PC-9 (cell line): ENCODE measurements at regions not wholly inside any gene's neighbourhood (a gene's known extent, or its start where the extent isn't known, plus 50 kb on each side); places are given as distances from the start of the nearest gene placed in this dataset.

Experiments
- BruUV-seq: library from RNA; stranded (reverse); fragments of 400-500 nt; replicated peaks from 2 replicates; lab custom pipeline; 2021; lab: Mats Ljungman, UMichigan
- CTCF ChIA-PET: fragments of 300-600 bp; sonication (Branson Sonifier 250); formaldehyde crosslinking; loops from one replicate; lab custom pipeline; 2022; ENCODE audit warnings: antibody characterized with exemption; lab: Charles Lee
- POLR2A ChIA-PET: fragments of 300-600 bp; sonication (Branson Sonifier 250); formaldehyde crosslinking; loops from one replicate; lab custom pipeline; 2022; ENCODE audit warnings: antibody characterized with exemption; ENCODE audit not compliant: unreplicated experiment; lab: Charles Lee
- DNase-seq, 2 experiments: peaks; one replicate each; pipeline versions ENCODE4 v3.0.0 to v3.0.0-alpha.2; 2015 to 2022; ENCODE audit warnings: mixed read lengths in 1 of 2
- H2AFZ ChIP-seq: fragments of 200-600 bp; sonication (generic); 2 replicates; pipeline ENCODE4 v1.8.1; 2017; ENCODE audit warnings: antibody characterized with exemption
- H3F3A ChIP-seq: fragments of 200-600 bp; sonication (generic); 2 replicates; pipeline ENCODE4 v1.8.1; 2017; ENCODE audit warnings: antibody characterized with exemption, mild to moderate bottlenecking, low read depth; ENCODE audit not compliant: insufficient read depth
- H3K27ac ChIP-seq: fragments of 200-600 bp; sonication (generic); 2 replicates; pipeline ENCODE4 v1.6.1; 2016; ENCODE audit warnings: mixed run types
- H3K27me3 ChIP-seq: fragments of 200-600 bp; sonication (generic); 2 replicates; pipeline ENCODE4 v1.6.1; 2016; ENCODE audit warnings: low read depth, mixed run types; ENCODE audit not compliant: insufficient read depth
- H3K36me3 ChIP-seq: fragments of 200-600 bp; sonication (generic); 2 replicates; pipeline ENCODE4 v1.6.1; 2016; ENCODE audit warnings: low read depth, mixed run types
- H3K4me1 ChIP-seq: fragments of 200-600 bp; sonication (generic); replicated peaks from 2 replicates; pipeline ENCODE4 v1.6.1; 2016; ENCODE audit warnings: mixed run types; ENCODE audit not compliant: insufficient read depth
- H3K4me2 ChIP-seq: fragments of 200-600 bp; sonication (generic); 2 replicates; pipeline ENCODE4 v1.6.1; 2017; ENCODE audit warnings: mixed run types
- H3K4me3 ChIP-seq: fragments of 200-600 bp; sonication (generic); 2 replicates; pipeline ENCODE4 v1.6.1; 2016; ENCODE audit warnings: mixed run types
- H3K79me2 ChIP-seq: fragments of 200-600 bp; sonication (generic); 2 replicates; pipeline ENCODE4 v1.6.1; 2017; ENCODE audit warnings: low read depth, mixed run types
- H3K9me2 ChIP-seq: fragments of 200-600 bp; sonication (generic); 2 replicates; pipeline ENCODE4 v1.8.1; 2017; ENCODE audit warnings: mild to moderate bottlenecking; ENCODE audit not compliant: insufficient read depth
- H3K9me3 ChIP-seq: fragments of 200-600 bp; sonication (generic); 2 replicates; pipeline ENCODE4 v1.8.1; 2016; ENCODE audit warnings: low read depth; ENCODE audit not compliant: insufficient read depth
- H4K20me1 ChIP-seq: fragments of 200-600 bp; sonication (generic); 2 replicates; pipeline ENCODE4 v1.8.1; 2017; ENCODE audit not compliant: insufficient read depth
- CTCF ChIP-seq: fragments of 200-600 bp; sonication (generic); conservative IDR thresholded peaks from 2 replicates; pipeline ENCODE4 v1.6.1; 2017; ENCODE audit warnings: mixed run types, antibody characterized with exemption, mild to moderate bottlenecking, moderate library complexity
- EZH2 ChIP-seq: fragments of 200-600 bp; sonication (generic); IDR thresholded peaks from 2 replicates; pipeline ENCODE4 v1.8.0; 2017; ENCODE audit warnings: antibody characterized with exemption, low read depth
- intact Hi-C: fragments of 100-400 bp; cut with micrococcal nuclease; formaldehyde crosslinking; loops from one replicate; pipeline ENCODE4 v1.10.0; 2022; ENCODE audit not compliant: unreplicated experiment

DNA sequence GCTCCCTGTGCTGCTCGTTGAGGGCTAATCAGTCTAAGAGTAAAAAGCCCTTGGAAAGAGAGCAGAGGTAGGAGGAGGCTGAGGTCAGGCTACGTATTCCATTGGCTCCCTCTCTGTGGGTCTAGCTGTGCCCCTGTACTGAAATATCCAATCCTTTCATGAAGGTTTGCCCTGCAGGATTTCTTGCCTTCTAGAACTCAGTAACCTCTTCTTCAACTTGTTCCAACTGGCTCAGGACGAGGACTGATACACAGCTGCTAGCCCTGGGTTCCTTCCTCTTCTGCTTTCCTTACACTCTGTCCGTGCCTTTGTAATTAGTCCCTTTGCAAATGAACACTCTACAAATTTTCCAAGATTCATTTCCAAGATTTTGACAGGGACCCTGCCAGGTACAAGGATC lies 560.5 kb downstream of the ACTR3B start:
- H3K4me3 ChIP-seq = no peak overlapping the region
- H3K27me3 ChIP-seq = peaks cover 46% of the 10 kb centered on the region
- H3K36me3 ChIP-seq = no peaks in the 10 kb centered on the region
- no peaks in the 10 kb centered on the region for H3K4me1 ChIP-seq
- H2AFZ ChIP-seq = no peak overlapping the region
- TF ChIP-seq CTCF (no peak), EZH2 (no peak)
- no peak overlapping the region for H3K27ac ChIP-seq
- BruUV-seq = no TSS peak
- no peak for DNase-seq
- ChIA-PET POLR2A (no interaction called here), CTCF (no interaction called here)
- no peaks in the 10 kb centered on the region for H3F3A ChIP-seq
- H3K4me2 ChIP-seq = no peak overlapping the region
- H4K20me1 ChIP-seq = no peaks in the 10 kb centered on the region
- H3K9me2 ChIP-seq = no peaks in the 10 kb centered on the region
- intact Hi-C loops = no loop called here
- no peaks in the 10 kb centered on the region for H3K79me2 ChIP-seq
- H3K9me3 ChIP-seq = no peaks in the 10 kb centered on the region

DNA sequence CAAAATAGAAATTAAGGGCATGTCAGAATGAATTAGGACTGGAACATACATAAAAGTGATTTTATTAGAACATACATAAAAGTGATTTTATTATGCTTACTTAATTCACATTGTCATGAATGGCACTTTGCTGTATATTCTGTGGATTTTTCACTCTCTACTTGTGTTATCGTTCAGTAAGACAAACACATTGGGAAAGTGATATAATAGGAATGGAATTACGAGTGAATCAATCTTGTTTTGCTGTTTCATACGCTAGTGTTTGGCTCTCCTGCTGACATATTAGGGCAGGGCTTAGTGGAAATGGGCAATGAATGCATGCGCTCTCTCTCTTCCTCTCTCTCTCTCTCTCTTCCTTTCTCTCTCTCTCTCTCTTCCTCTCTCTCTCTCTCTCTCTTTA lies 561.1 kb downstream of the ACTR3B start:
- Histone ChIP-seq H3K79me2 (no peaks in the 10 kb centered on the region), H3K4me2 (no peak overlapping the region), H3F3A (no peaks in the 10 kb centered on the region), H3K4me3 (no peak overlapping the region), H3K9me2 (no peaks in the 10 kb centered on the region), H3K27ac (no peak overlapping the region), H2AFZ (no peak overlapping the region), H3K36me3 (no peaks in the 10 kb centered on the region), H3K4me1 (no peaks in the 10 kb centered on the region), H3K9me3 (no peaks in the 10 kb centered on the region), H3K27me3 (peaks cover 48% of the 10 kb centered on the region), H4K20me1 (no peaks in the 10 kb centered on the region)
- ChIA-PET CTCF (no interaction called here), POLR2A (no interaction called here)
- DNase-seq = no peak
- BruUV-seq = no TSS peak
- intact Hi-C loops = no loop called here
- no peak for TF ChIP-seq EZH2
- TF ChIP-seq CTCF = no peak

GRCh38 chr7:153322991-153323390 lies 563.4 kb downstream of the ACTR3B start:
- Histone ChIP-seq H3K79me2 (no peaks in the 10 kb centered on the region), H3K27ac (no peak overlapping the region), H3K4me1 (no peaks in the 10 kb centered on the region), H2AFZ (no peak overlapping the region), H3K9me2 (no peaks in the 10 kb centered on the region), H3K27me3 (peaks cover 67% of the 10 kb centered on the region), H3F3A (no peaks in the 10 kb centered on the region), H3K4me3 (no peak overlapping the region), H3K36me3 (no peaks in the 10 kb centered on the region), H3K4me2 (no peak overlapping the region), H3K9me3 (no peaks in the 10 kb centered on the region), H4K20me1 (no peaks in the 10 kb centered on the region)
- CTCF ChIA-PET = no interaction called here
- intact Hi-C loops = no loop called here
- DNase-seq = no peak
- POLR2A ChIA-PET = no interaction called here
- BruUV-seq = no TSS peak
- TF ChIP-seq EZH2 (no peak), CTCF (no peak)
